ENCODE measurements at regions not wholly inside any gene's neighbourhood (a gene's known extent, or its start where the extent isn't known, plus 50 kb on each side); places are given as distances from the start of the nearest gene placed in this dataset.

DNA sequence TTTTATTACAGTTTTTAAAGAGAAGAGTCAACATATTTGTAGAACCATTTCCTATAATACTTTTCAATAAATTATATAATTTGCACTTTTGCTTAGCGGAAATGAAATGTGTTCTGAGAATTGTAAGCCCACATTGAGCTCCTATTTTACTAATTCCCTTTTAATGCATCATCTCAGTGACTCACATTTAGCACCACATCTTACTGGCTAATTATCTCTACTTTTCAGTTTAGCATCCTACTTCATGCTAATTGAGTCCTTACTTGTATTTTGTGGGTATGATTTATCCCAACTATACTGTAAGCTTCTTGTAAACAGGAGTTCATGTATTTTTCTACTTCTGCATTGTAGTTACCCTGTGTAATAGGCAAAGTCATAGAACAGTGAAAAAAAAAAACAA is 67.5 kb downstream of the TMX1 start:
- H3F3A ChIP-seq (replicated peaks; ENCODE audit: low read depth) = no peaks in the 10 kb centered on the region
- Mint-ChIP-seq H3K27me3 (ENCODE audit: insufficient read depth, low read depth, poor library complexity) (peaks cover 1% of the 10 kb centered on the region), H3K36me3 (ENCODE audit: low read depth) (no peaks in the 10 kb centered on the region), H3K9me3 (no peaks in the 10 kb centered on the region), H3K27ac (no peak overlapping the region), H3K4me1 (peaks cover 10% of the 10 kb centered on the region; the same call in 2 of the 3 replicates), H3K4me3 (no peak overlapping the region)
- no peak for ATAC-seq
- H2AFZ ChIP-seq = no peak overlapping the region
- no peaks in the 10 kb centered on the region for H3K36me3 ChIP-seq (ENCODE audit: insufficient read depth)
- no peak for TF ChIP-seq REST (IDR thresholded peaks at IDR 0.05; ENCODE audit: unreplicated experiment)
- TF ChIP-seq, protein P1, sequence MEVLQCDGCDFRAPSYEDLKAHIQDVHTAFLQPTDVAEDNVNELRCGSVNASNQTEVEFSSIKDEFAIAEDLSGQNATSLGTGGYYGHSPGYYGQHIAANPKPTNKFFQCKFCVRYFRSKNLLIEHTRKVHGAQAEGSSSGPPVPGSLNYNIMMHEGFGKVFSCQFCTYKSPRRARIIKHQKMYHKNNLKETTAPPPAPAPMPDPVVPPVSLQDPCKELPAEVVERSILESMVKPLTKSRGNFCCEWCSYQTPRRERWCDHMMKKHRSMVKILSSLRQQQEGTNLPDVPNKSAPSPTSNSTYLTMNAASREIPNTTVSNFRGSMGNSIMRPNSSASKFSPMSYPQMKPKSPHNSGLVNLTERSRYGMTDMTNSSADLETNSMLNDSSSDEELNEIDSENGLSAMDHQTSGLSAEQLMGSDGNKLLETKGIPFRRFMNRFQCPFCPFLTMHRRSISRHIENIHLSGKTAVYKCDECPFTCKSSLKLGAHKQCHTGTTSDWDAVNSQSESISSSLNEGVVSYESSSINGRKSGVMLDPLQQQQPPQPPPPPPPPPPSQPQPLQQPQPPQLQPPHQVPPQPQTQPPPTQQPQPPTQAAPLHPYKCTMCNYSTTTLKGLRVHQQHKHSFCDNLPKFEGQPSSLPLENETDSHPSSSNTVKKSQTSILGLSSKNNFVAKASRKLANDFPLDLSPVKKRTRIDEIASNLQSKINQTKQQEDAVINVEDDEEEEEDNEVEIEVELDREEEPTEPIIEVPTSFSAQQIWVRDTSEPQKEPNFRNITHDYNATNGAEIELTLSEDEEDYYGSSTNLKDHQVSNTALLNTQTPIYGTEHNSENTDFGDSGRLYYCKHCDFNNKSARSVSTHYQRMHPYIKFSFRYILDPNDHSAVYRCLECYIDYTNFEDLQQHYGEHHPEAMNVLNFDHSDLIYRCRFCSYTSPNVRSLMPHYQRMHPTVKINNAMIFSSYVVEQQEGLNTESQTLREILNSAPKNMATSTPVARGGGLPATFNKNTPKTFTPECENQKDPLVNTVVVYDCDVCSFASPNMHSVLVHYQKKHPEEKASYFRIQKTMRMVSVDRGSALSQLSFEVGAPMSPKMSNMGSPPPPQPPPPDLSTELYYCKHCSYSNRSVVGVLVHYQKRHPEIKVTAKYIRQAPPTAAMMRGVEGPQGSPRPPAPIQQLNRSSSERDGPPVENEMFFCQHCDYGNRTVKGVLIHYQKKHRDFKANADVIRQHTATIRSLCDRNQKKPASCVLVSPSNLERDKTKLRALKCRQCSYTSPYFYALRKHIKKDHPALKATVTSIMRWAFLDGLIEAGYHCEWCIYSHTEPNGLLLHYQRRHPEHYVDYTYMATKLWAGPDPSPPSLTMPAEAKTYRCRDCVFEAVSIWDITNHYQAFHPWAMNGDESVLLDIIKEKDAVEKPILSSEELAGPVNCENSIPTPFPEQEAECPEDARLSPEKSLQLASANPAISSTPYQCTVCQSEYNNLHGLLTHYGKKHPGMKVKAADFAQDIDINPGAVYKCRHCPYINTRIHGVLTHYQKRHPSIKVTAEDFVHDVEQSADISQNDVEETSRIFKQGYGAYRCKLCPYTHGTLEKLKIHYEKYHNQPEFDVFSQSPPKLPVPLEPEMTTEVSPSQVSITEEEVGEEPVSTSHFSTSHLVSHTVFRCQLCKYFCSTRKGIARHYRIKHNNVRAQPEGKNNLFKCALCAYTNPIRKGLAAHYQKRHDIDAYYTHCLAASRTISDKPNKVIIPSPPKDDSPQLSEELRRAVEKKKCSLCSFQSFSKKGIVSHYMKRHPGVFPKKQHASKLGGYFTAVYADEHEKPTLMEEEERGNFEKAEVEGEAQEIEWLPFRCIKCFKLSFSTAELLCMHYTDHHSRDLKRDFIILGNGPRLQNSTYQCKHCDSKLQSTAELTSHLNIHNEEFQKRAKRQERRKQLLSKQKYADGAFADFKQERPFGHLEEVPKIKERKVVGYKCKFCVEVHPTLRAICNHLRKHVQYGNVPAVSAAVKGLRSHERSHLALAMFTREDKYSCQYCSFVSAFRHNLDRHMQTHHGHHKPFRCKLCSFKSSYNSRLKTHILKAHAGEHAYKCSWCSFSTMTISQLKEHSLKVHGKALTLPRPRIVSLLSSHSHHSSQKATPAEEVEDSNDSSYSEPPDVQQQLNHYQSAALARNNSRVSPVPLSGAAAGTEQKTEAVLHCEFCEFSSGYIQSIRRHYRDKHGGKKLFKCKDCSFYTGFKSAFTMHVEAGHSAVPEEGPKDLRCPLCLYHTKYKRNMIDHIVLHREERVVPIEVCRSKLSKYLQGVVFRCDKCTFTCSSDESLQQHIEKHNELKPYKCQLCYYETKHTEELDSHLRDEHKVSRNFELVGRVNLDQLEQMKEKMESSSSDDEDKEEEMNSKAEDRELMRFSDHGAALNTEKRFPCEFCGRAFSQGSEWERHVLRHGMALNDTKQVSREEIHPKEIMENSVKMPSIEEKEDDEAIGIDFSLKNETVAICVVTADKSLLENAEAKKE (CRISPR knock-in tag; IDR thresholded peaks at IDR 0.05) = no peak
- no peak for TF ChIP-seq NANOG (IDR thresholded peaks at IDR 0.05; ENCODE audit: borderline replicate concordance)
- TF ChIP-seq ZNF331 (CRISPR knock-in tag; IDR thresholded peaks at IDR 0.05; ENCODE audit: low read depth) = no peak
- TF ChIP-seq STAT1 (IDR thresholded peaks at IDR 0.05; ENCODE audit: unreplicated experiment) = no peak
- no peak for TF ChIP-seq CREB1 (CRISPR knock-in tag; IDR thresholded peaks at IDR 0.05; ENCODE audit: low read depth)
- TF ChIP-seq ZNF114 (CRISPR knock-in tag; IDR thresholded peaks at IDR 0.05) = no peak
- TF ChIP-seq EZH2 (IDR thresholded peaks at IDR 0.05; ENCODE audit: low read depth, unreplicated experiment) = no peak
- TF ChIP-seq, protein P2, sequence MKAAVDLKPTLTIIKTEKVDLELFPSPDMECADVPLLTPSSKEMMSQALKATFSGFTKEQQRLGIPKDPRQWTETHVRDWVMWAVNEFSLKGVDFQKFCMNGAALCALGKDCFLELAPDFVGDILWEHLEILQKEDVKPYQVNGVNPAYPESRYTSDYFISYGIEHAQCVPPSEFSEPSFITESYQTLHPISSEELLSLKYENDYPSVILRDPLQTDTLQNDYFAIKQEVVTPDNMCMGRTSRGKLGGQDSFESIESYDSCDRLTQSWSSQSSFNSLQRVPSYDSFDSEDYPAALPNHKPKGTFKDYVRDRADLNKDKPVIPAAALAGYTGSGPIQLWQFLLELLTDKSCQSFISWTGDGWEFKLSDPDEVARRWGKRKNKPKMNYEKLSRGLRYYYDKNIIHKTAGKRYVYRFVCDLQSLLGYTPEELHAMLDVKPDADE (IDR thresholded peaks at IDR 0.05) = no peak
- TF ChIP-seq JUNB (IDR thresholded peaks at IDR 0.05; ENCODE audit: unreplicated experiment) = no peak
- TF ChIP-seq, protein P3, sequence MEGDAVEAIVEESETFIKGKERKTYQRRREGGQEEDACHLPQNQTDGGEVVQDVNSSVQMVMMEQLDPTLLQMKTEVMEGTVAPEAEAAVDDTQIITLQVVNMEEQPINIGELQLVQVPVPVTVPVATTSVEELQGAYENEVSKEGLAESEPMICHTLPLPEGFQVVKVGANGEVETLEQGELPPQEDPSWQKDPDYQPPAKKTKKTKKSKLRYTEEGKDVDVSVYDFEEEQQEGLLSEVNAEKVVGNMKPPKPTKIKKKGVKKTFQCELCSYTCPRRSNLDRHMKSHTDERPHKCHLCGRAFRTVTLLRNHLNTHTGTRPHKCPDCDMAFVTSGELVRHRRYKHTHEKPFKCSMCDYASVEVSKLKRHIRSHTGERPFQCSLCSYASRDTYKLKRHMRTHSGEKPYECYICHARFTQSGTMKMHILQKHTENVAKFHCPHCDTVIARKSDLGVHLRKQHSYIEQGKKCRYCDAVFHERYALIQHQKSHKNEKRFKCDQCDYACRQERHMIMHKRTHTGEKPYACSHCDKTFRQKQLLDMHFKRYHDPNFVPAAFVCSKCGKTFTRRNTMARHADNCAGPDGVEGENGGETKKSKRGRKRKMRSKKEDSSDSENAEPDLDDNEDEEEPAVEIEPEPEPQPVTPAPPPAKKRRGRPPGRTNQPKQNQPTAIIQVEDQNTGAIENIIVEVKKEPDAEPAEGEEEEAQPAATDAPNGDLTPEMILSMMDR (conservative IDR thresholded peaks at IDR 0.05; ENCODE audit: low read depth in 2 of 2) = no peak
- no peak for TF ChIP-seq EZH2phosphoT487 (IDR thresholded peaks at IDR 0.05; ENCODE audit: unreplicated experiment)
- no peak for TF ChIP-seq POLR2AphosphoS5 (IDR thresholded peaks at IDR 0.05; ENCODE audit: low read depth)
- no peaks in the 10 kb centered on the region for H3K79me2 ChIP-seq (replicated peaks; ENCODE audit: insufficient read depth)
- peaks cover 3% of the 10 kb centered on the region; the same call in 1 of the 2 replicates for H3K9me2 ChIP-seq (ENCODE audit: insufficient read depth)
- no peaks in the 10 kb centered on the region for H3K27me3 ChIP-seq (ENCODE audit: insufficient read depth)
- no peaks in the 10 kb centered on the region for H4K20me1 ChIP-seq (replicated peaks; ENCODE audit: insufficient read depth)
- no peak overlapping the region for H3K27ac ChIP-seq (ENCODE audit: low read depth)
- H3K4me3 ChIP-seq = no peak overlapping the region
- H3K4me2 ChIP-seq = no peak overlapping the region
- DNase-seq (ENCODE audit: low spot score) = no peak
- H3K4me1 ChIP-seq (ENCODE audit: insufficient read depth) = peaks cover 8% of the 10 kb centered on the region; the same call in 1 of the 2 replicates
